ENCODE measurements at regions not wholly inside any gene's neighbourhood (a gene's known extent, or its start where the extent isn't known, plus 50 kb on each side); places are given as distances from the start of the nearest gene placed in this dataset.
"Not testable (repeated sequence)": the region's sequence is repeated elsewhere in the genome, so short reads cannot be mapped to it uniquely, and the experiment has no call there.

DNA sequence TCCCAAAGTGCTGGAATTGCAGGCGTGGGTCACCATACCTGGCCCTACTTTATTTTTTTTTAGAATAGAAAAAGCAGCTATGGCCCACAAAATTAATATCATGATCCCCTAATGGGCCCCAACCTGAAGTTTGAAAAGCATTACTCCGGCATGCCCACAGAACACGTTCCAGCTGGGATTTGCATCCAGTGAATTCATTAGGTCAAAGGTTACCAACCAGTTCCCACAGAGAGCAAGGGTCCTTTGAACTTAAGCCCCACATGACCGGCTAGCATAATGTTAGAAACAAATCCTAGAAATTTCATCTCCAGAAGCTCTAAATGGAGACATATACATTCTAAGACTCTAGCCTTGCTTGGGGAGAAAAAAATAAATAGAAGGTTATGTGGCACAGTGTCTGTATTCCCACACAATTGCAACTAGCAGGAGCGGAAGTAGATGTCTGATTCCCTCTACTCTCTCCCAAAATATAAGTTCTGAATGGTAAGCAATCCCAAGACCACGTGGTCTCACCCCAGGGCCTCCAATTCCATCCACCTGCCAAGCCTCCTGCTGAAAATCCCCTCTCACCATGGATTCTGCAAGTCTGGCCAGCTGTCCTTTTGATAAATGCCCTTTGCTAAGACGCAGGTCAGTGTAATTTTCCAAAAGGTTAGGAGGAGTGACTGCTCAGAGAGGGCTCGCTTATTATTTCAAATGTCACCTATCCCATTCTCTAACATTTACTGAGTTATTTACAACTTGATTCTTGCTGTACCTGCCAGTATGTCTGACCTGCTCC lies 395.8 kb downstream of the NPIPA8 start:
- DNase-seq (ENCODE audit: low read depth) = no peak

DNA sequence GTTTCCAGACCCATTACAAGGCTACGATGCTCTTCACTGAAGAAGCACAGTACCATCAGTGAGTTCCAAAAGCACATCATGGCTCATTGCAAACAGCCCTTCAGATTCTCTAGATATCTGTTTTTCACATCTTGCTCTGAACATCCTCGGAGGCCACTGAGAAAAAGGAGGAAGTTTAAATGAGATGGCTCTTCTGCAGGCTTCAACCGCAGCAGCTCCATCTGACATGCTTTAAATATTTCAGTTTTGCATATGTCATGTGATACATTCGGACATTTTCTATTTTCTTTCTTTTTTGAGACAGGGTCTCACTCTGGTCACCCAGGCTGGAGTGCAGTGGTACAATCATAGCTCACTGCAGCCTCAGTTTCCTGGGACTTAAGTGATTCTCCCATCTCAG lies 396.8 kb downstream of the NPIPA8 start:
- DNase-seq (ENCODE audit: low read depth) = no peak

DNA sequence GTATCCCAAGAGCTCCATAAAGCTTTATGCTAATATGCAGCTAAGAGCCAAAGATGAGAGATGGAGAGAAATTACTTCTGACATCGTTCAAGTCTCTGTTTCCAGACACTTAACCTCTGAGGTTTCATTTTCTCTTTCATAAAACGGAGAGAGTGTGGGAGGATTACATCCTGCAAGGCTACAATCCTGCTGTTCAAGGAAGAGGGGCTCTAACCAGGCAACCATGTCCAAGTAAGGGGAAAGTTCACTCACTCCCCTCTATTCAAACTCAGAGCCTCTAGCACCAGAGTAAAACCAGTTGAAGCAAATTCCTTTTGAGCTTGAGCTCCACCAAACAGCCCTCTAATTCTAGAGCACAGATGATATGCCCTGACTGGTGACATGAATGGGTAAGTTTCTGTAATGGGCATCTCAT lies 397.4 kb downstream of the NPIPA8 start:
- DNase-seq (ENCODE audit: low read depth) = no peak

DNA sequence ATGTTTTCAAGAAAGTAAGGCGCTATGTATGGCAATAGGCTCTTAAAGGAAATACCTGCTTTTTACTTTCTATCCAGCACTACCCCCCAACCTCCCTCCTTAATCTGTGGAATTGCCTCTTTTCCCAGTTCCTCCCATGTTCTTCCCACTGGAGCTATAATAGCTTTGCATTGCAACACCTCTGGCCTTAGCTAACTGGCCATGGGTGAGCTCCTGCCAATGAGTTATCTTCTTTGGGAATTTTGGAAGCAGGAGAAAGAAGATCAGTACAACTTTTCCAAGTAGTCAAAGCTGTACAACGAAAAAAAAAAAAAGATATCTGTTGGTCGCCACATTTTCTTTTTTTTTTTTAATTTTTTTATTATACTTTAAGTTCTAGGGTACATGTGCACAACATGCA lies 398.0 kb downstream of the NPIPA8 start:
- no peak for DNase-seq (ENCODE audit: low read depth)

DNA sequence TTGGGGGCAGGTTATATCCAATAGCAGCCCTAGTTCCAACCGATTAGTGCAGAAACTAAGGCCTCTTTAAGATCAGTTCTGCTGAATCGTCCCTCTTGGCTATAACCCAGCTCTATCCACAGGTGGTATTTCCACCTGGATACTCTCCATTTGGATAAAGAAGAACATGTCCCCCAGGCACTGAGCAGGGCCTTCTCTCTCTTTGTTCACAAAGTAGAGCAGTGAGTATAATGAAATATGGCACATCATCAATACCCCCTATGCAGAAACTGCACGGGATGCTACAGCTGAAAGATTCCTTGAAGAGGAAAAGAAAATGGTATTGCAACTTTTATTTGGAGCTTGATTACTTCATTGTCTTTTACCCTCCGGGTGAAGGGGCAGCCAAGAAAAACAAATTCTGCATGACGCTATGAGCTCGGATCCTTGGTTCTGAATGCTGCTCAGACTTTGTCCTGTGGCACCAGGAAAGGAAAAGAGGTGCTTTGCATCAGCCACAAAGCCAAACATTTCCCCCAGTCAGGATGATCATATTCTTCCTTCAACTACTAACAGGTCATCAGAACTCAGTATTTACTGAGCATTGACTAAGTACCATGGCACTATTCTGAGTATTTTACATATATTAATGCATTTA lies 399.7 kb downstream of the NPIPA8 start:
- DNase-seq (ENCODE audit: low read depth) = no peak

DNA sequence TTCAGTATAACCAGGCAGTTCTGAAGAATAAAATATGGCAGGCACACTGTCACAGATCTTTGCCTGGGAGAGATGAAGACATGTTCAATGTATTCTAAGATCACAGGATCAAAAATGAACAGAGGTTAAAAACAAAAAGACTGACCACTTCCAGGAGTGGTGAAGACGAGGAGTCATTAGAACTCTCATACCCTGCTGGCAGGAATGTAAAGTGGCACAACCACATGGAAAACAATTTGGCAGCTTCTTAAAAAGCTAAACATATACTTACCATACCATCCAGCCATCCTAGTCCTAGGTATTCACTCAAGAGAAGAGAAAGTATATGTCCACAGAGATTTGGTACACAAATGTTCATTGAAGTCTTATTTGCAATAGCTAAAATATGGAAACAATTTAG lies 406.3 kb downstream of the NPIPA8 start:
- no peak for DNase-seq (ENCODE audit: low read depth)

DNA sequence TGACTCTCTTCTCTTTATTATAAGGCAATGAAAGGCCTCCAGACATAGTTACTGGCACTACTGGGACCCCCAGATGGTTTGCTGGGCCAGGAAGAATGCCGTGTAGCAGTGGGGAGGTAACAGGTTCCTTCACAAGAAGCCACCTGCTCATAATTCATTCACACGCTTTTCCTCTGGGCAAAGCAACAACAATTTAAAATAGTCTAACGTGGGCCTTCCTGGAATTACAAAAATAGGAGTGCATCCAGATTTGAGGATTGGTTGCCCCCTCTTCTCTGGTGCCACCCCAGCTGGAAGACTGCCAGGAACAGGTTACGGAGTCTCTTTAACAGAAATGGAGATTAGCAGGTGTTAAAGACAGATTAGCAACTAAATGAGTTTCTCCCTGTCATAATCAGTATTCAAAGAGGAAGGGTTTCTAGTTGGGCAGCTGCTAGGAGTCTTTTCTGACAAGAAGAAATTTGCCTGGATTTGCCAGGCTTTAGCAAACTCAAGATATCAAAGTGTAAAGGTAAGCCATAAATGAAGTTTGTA lies 409.6 kb downstream of the NPIPA8 start:
- no peak for DNase-seq (ENCODE audit: low read depth)

DNA sequence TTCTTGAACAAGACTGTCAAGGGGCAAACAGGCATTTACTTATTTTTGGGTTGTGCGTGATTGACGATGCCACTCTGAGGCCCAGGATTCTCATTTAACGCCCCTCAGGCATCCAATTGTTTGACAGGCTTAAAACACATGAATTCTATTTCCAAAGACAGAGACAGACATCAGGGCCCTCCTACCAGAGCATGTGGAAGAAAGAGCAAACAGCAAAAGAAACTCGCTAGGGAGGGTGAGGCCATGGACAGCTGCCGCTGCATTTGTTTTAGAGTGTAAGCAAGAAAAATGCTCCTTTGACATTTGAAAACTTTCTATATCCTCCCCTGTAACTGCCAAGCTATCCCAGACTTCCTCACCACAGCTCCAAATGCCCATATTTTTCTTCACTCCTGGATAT lies 410.1 kb downstream of the NPIPA8 start:
- DNase-seq (ENCODE audit: low read depth) = no peak

DNA sequence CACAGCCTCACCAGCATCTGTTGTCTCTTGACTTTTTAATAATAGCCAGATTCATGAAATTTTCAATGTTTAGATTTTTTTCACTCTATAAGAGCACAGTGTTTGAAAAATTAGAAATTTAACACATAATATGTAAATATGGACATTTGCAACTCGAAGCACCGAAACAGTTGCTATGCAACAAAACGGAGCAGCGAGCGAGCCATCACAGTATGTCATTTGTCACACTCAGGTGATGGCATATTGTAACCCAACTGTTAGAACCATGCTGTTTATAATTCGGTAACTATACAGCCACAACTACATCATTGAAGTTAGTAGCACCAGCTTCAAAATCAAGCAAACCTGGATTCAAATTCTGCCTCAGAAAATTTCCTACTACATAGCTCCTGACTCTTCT lies 410.8 kb downstream of the NPIPA8 start:
- no peak for DNase-seq (ENCODE audit: low read depth)

DNA sequence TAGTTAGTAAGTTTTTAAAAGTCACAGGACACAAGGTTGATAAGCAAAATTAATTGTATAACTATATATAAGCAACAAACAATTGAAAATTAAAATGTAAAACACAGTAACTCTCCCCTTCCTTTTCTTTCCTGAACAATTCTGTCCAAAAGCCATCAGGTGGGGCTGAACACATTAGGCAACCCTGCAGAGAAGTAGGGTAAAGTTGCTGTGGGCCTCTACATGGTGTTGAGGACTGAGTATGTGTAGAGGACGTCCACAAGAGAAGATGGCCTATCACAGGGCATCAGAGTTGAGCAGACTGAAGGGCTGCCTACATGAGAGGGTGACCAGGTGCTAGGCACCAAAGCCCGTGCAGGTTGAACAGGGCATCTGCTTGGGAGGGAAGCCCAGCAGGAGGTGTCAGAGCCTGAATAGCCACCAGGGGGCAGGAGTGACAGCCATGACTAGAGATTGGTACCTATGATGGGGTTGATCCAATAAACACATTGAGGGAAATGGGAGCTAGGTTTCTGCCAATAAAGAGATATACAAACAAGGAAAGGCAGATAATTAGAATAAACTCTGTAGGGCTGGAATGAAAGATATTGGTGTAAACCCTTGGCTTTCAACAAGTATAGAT lies 415.1 kb downstream of the NPIPA8 start:
- DNase-seq (ENCODE audit: low read depth) = no peak

DNA sequence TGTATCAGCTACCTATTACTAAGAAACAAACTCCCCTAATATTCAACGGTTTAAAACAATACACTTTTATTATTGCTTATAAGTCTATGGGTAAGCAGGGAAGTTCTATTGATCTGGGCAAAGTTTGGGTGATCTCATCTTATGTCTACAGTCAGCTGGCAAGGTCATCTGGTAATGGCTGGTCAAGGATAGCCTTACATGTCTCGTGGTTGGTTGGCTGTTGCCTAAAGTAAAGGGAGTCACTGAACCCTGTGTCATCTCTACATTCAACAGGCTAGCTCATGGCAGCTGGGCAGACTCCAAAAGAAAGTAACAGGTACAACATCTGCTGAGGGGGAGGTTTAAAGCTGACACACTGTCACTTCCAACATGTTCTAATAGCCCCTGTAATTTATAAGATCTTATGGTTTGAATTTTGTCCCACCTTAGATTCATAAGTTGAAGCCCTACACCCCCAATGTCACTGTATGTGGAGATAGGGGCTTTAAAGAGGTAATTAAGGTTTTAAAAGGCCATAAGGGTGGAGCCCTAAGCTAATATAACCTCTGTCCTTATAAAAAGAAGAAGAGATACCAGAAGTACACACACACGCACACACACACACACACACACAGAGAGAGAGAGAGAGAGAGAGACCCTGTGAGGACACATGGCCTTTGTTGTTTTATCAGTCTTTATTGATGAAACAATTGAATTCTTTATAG lies 419.1 kb downstream of the NPIPA8 start:
- no peak for DNase-seq (ENCODE audit: low read depth)

DNA sequence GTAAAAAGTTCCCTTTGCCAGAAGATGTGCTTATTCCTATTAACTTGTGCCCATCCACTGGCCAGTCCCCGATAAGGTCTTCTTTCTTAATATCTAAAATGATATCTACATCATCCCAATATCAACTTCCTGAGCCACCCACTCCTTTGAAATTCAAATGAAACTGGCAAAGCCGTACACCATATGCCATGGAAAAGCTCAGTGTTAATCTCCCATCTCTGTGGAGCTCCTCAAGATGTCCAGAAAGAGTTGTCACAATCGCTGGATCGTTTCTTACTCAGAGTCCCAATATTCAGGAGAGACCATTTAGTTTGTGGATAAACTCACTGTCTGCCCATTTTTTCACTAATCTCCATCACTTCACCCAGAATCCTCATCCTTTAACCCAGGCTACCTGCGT lies 420.7 kb downstream of the NPIPA8 start:
- no peak for DNase-seq (ENCODE audit: low read depth)

DNA sequence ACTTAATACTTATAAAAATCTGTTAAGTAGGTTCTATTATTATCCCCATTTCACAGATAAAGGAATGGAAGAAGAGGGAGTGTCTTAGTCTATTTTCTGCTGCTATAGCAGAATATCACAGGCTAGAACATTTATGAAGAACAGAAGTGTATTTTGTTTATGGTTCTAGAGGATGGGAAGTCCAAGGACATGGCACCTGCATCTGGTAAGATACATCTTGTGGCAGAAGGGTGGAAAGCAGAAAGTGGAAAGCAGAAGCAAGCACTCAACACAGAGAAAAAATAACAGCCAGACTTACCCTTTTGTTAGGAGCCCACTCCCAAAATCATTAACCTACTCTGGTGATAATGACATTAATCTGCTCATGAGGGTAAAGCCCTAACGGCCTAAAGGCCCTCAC lies 422.4 kb downstream of the NPIPA8 start:
- no peak for DNase-seq (ENCODE audit: low read depth)

DNA sequence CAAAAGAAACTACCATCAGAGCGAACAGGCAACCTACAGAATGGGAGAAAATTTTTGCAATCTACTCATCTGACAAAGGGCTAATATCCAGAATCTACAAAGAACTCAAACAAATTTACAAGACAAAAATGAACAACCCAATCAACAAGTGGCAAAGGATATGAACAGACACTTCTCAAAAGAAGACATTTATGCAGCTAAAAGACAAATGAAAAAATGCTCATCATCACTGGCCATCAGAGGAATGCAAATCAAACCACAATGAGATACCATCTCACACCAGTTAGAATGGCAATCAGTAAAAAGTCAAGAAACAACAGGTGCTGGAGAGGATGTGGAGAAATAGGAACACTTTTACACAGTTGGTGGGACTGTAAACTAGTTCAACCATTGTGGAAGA lies 425.0 kb downstream of the NPIPA8 start:
- DNase-seq (ENCODE audit: low read depth) = not testable (repeated sequence)

DNA sequence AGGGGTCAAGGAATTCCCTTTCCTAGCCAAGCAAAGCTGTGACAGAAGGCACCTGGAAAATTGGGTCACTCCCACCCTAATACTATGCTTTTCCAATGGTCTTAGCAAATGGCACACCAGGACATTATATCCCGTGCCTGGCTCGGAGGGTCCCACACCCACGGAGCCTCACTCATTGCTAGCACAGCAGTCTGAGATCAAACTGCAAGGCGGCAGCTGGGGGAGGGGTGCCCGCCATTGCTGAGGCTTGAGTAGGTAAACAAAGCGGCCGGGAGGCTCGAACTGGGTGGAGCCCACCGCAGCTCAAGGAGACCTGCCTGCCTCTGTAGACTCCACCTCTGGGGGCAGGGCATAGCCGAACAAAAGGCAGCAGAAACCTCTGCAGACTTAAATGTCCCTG lies 429.9 kb downstream of the NPIPA8 start:
- not testable (repeated sequence) for DNase-seq (ENCODE audit: low read depth)

DNA sequence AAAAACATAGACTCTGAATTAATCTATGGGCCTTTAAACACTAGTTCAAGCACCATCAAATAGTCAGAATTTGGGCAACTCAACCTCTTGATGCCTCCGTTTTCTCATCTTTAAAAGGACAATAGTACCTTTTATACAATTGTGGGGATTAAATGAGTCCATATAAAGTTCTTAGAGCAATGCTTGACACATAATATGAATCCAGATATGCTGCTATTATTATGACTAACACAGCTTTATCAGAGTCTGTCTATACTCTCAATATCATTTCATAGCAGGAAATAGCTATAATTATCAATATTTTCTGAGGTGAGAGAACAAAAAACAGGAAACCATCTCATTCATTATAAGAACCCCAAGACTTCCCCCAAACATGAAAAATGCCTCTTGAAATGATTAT lies 430.5 kb upstream of the XYLT1 start:
- no peak for DNase-seq (ENCODE audit: low read depth)

DNA sequence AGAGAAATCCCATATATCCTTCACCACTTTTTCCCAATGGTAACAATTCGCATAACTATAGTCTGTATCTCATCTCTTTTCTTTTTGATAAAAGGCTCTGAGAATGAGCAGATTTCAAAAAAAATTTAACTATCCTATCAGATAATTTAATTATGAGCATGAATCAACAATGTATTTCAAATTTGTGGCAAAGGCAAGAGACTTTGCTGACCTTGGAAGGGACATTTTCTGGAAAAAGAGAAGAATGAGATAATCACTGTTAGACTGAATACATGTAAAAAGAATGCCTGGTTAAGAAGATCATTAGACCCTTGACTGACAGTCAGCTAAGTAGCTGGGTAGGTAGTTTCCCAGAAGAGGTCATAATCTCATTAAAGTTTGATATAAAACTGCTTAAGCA lies 428.4 kb upstream of the XYLT1 start:
- no peak for DNase-seq (ENCODE audit: low read depth)

DNA sequence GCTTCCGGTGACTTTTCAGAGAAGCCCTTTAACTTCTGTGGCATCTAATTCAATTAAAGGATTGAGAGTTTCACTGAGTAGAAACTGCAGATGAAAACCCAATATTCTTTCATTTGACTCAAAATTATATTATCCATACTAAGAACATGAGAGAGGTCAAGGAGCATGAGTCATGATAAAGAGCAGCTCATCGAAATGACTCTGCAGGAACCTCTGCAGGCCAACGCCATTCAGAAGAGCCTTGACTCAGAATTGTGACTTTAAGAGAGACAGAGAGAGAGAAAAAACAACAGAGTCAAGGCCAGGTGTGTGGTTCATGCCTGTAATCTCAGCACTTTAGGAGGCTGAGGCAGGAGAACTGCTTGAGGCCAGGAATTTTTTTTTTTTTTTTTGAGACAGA lies 417.2 kb upstream of the XYLT1 start:
- no peak for DNase-seq (ENCODE audit: low read depth)

DNA sequence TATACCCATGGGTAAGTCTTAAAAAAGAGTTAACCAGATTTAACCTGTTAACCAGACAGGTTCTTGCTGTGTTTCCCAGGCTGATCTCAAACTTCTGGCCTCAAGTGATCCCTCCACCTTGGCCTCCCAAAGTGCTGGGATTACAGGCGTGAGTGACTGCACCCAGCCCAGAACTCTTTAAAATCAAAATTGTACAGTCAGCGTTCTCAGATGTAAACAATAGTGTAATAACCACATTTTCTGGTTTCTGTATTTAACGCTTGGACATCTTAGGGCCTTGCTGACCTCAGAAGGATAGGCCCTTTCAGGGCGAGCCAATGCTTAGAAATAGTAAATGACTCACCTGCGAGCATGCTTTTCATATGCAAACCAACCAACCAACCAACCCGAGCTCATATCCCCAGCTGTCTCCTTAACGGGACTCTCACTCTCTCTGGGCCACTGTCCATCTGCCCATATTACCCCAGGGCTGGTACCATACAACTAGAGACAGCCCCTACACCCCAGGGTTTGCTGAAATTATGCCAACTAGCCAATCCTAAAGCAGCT lies 415.0 kb upstream of the XYLT1 start:
- DNase-seq (ENCODE audit: low read depth) = no peak

DNA sequence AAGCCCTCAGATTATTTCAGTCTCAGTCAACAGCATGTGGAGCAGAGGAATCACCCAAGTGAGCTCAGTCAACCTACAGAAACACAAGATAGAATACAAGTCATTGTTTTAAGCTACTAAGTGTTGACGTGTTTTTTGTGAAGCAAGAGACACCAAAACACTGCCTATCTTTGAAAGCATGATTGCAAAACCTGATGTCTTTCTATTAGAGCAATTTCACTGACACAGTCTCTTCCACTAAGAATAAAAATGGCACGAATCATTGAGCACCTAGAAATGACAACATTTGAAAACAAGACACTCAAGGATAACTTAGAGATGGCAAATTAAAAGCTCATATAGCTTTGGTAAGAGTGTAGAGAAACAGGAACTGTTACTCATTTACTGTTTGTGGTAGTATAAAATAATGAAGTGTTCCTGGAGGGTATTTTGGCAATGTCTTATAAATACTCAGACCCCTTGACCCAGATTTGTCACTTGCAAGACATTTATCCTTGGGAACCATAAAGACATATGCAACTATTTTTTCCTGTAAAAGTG lies 407.1 kb upstream of the XYLT1 start:
- no peak for DNase-seq (ENCODE audit: low read depth)

DNA sequence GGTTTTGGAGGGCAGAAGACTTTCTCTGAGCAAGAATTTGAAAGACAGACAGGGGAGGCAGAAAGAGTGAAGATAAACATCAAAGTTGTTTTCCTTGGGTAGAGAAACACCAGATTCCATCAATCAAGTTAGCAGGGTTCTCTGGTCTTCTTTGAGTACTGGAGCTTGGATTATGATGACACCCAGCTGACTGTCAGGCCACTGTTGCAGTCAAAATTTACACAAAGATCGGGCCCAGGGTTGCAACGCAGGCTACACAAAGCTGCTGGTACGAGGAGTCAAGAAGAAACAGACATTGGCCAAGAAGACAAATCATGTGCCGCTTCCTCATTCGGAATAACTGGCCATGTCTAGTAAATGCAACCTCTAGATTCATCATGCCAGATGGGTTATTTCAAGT lies 396.2 kb upstream of the XYLT1 start:
- no peak for DNase-seq (ENCODE audit: low read depth)
